Liver (tissue), 8 donors: ENCODE measurements at regions not wholly inside any gene's neighbourhood (a gene's known extent, or its start where the extent isn't known, plus 50 kb on each side); places are given as distances from the start of the nearest gene placed in this dataset.

Source experiments
- DNase-seq: peaks from one replicate; pipeline ENCODE4 v3.0.0-alpha.2; 2017; ENCODE audit warnings: low spot score
- H3K27ac ChIP-seq, 2 donors: one replicate each; pipeline ENCODE4 v1.7.0; 2013; ENCODE audit warnings: inconsistent platforms in 2 of 2, low read length in 2 of 2, control low read depth in 1 of 2, low read depth in 1 of 2, mild to moderate bottlenecking in 1 of 2
- H3K27me3 ChIP-seq, 4 donors: one replicate each; pipeline versions ENCODE4 v1.6.1 to v1.7.0; 2013; ENCODE audit warnings: low read length in 3 of 4, inconsistent platforms in 1 of 4, mild to moderate bottlenecking in 1 of 4, moderate library complexity in 1 of 4; ENCODE audit not compliant: control insufficient read depth in 4 of 4, insufficient read depth in 4 of 4
- H3K36me3 ChIP-seq, 4 donors: one replicate each; pipeline versions ENCODE4 v1.6.1 to v1.7.0; 2013; ENCODE audit warnings: low read length in 3 of 4, mild to moderate bottlenecking in 3 of 4, low read depth in 1 of 4, moderate library complexity in 1 of 4; ENCODE audit not compliant: control insufficient read depth in 4 of 4, insufficient read depth in 3 of 4
- H3K4me1 ChIP-seq, 4 donors: one replicate each; pipeline versions ENCODE4 v1.6.1 to v1.7.0; 2013; ENCODE audit warnings: low read length in 3 of 4, mild to moderate bottlenecking in 3 of 4, moderate library complexity in 1 of 4; ENCODE audit not compliant: control insufficient read depth in 4 of 4, insufficient read depth in 4 of 4
- H3K4me3 ChIP-seq, 3 donors: one replicate each; pipeline versions ENCODE4 v1.6.1 to v1.7.0; 2013; ENCODE audit warnings: low read length in 3 of 3, control low read depth in 1 of 3, low read depth in 1 of 3, mild to moderate bottlenecking in 1 of 3
- H3K9ac ChIP-seq, 2 donors: one replicate each; pipeline ENCODE4 v1.7.0; 2013; ENCODE audit warnings: low read length in 2 of 2, mild to moderate bottlenecking in 2 of 2, moderate library complexity in 2 of 2, control low read depth in 1 of 2, low read depth in 1 of 2
- H3K9me3 ChIP-seq, 4 donors: one replicate each; pipeline versions ENCODE4 v1.6.1 to v1.7.0; 2013; ENCODE audit warnings: low read length in 3 of 4; ENCODE audit not compliant: control insufficient read depth in 4 of 4
- ATF3 ChIP-seq: IDR thresholded peaks from 2 replicates; pipeline ENCODE4 v1.6.1; 2016; ENCODE audit warnings: antibody characterized with exemption
- CTCF ChIP-seq: fragments of 150-350 bp; IDR thresholded peaks from 2 replicates; pipeline ENCODE4 v1.5.1; 2017; ENCODE audit warnings: improper control_type of control experiment, low read depth, low read length; ENCODE audit not compliant: missing input control
- EGR1 ChIP-seq, 2 donors: IDR thresholded peaks; 2 replicates each; pipeline ENCODE4 v1.6.1; 2016 to 2018; ENCODE audit warnings: antibody characterized with exemption in 2 of 2, low read depth in 2 of 2
- FOXA1 ChIP-seq: IDR thresholded peaks from 2 replicates; pipeline ENCODE4 v1.6.1; 2016; ENCODE audit warnings: antibody characterized with exemption
- FOXA2 ChIP-seq: IDR thresholded peaks from 2 replicates; pipeline ENCODE4 v1.6.1; 2016; ENCODE audit warnings: antibody characterized with exemption
- GABPA ChIP-seq, 2 donors: IDR thresholded peaks in 1 of 2; conservative IDR thresholded peaks in 1 of 2; 2 replicates each; pipeline ENCODE4 v1.6.1; 2016; ENCODE audit warnings: antibody characterized with exemption in 2 of 2, mild to moderate bottlenecking in 1 of 2, moderate library complexity in 1 of 2
- HNF4A ChIP-seq, 2 donors: conservative IDR thresholded peaks; 2 replicates each; pipeline ENCODE4 v1.6.1; 2016; ENCODE audit warnings: antibody characterized with exemption in 2 of 2, mild to moderate bottlenecking in 2 of 2
- HNF4G ChIP-seq: IDR thresholded peaks from 2 replicates; pipeline ENCODE4 v1.6.1; 2016; ENCODE audit warnings: antibody characterized with exemption
- JUND ChIP-seq, 2 donors: IDR thresholded peaks; 2 replicates each; pipeline ENCODE4 v1.6.1; 2016; ENCODE audit warnings: antibody characterized with exemption in 2 of 2
- MAX ChIP-seq: IDR thresholded peaks from 2 replicates; pipeline ENCODE4 v1.6.1; 2016; ENCODE audit warnings: antibody characterized with exemption
- NR2F2 ChIP-seq: IDR thresholded peaks from 2 replicates; pipeline ENCODE4 v1.6.1; 2016; ENCODE audit warnings: antibody characterized with exemption
- RAD21 ChIP-seq, 2 donors: IDR thresholded peaks; 2 replicates each; pipeline ENCODE4 v1.6.1; 2016; ENCODE audit warnings: antibody characterized with exemption in 2 of 2, mild to moderate bottlenecking in 2 of 2
- REST ChIP-seq: IDR thresholded peaks from 2 replicates; pipeline ENCODE4 v1.6.1; 2016; ENCODE audit warnings: antibody characterized with exemption, mild to moderate bottlenecking
- RXRA ChIP-seq, 2 donors: IDR thresholded peaks; 2 replicates each; pipeline ENCODE4 v1.6.1; 2017 to 2018; ENCODE audit warnings: antibody characterized with exemption in 2 of 2, mild to moderate bottlenecking in 1 of 2
- SP1 ChIP-seq: IDR thresholded peaks from 2 replicates; pipeline ENCODE4 v1.6.1; 2018; ENCODE audit warnings: antibody characterized with exemption, mild to moderate bottlenecking
- TAF1 ChIP-seq: conservative IDR thresholded peaks from 2 replicates; pipeline ENCODE4 v1.6.1; 2016; ENCODE audit warnings: antibody characterized with exemption, mild to moderate bottlenecking
- YY1 ChIP-seq: IDR thresholded peaks from 2 replicates; pipeline ENCODE4 v1.6.1; 2016; ENCODE audit warnings: antibody characterized with exemption, mild to moderate bottlenecking
- ZBTB33 ChIP-seq: IDR thresholded peaks from 2 replicates; pipeline ENCODE4 v1.6.1; 2016; ENCODE audit warnings: antibody characterized with exemption
- WGBS: extraction: QIAGEN DNeasy Blood & Tissue Kit; methylation state at CpG from one replicate; pipeline ENCODE4 v1.1.7; 2013; 5-methylcytosine and 5-hydroxymethylcytosine counted together
- donor health status: healthy.
- donor health status: healthy.
- donor health status: healthy.
- donor health status: healthy.
- donor health status: healthy.

GRCh38 chr15:70200511-70201424 is 103.1 kb upstream of the TLE3 start (continued):
- TF ChIP-seq FOXA1 = no peak

- WGBS = 76% methylated on average over 18 of the region's 18 CpGs
- Histone ChIP-seq H3K4me3 (no peak overlapping the region), H3K9ac (no peak overlapping the region), H3K27me3 (no peaks in the 10 kb centered on the region), H3K9me3 (no peaks in the 10 kb centered on the region), H3K36me3 (no peaks in the 10 kb centered on the region), H3K4me1 (peaks cover 10 to 35% (median 28%) of the 10 kb centered on the region in 4 donors), H3K27ac (no peak overlapping the region)
- DNase-seq = no peak
- TF ChIP-seq FOXA2 (no peak), FOXA1 (no peak), RXRA (IDR thresholded peaks at IDR 0.05) (no peak), SP1 (no peak), EGR1 (IDR thresholded peaks at IDR 0.05; ENCODE audit: low read depth in 2 of 2) (no peak), MAX (no peak), HNF4A (conservative IDR thresholded peaks at IDR 0.05) (no peak), HNF4G (no peak), GABPA (IDR thresholded peaks at IDR 0.05 in 1 of 2, conservative IDR thresholded peaks at IDR 0.05 in 1 of 2) (no peak), ZBTB33 (no peak), RAD21 (IDR thresholded peaks at IDR 0.05) (no peak), REST (no peak), NR2F2 (no peak), JUND (IDR thresholded peaks at IDR 0.05) (no peak), YY1 (no peak), CTCF (no peak), ATF3 (no peak), TAF1 (no peak)
These were observed 102.1 kb upstream of the TLE3 start for GRCh38 chr15:70199540-70200410.
